ENCODE measurements at regions not wholly inside any gene's neighbourhood (a gene's known extent, or its start where the extent isn't known, plus 50 kb on each side); places are given as distances from the start of the nearest gene placed in this dataset.

DNA sequence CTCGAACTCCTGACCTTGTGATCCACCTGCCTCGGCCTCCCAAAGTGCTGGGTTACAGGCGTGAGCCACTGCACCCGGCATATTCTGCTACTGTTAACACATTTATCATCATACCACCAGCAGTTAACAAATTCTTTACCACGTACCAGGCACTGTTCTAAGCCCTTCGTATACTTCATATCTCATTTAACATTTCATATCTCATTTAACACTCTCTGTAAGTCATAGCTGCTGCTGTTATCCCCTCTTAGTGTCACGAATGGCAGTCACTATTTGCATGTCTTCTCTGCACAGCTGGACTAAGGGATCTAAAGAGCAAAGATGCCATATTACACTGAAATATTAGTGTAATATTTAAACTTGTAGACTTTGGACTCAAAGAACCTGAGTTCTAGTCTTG, 462.5 kb upstream of the DAB1 start:
- Histone ChIP-seq H4K20me1 (ENCODE audit: control insufficient read depth, extremely low read depth, insufficient read depth, low read length) (no peaks in the 10 kb centered on the region), H3K27ac (ENCODE audit: insufficient read depth, low read length) (no peak overlapping the region), H3K4me3 (replicated peaks in 1 of 4; ENCODE audit: control extremely low read depth in 1 of 4, insufficient read depth in 1 of 4, low read depth in 3 of 4, low read length in 4 of 4) (no peak overlapping the region), H3K9me3 (ENCODE audit: control insufficient read depth, insufficient read depth, low read depth, low read length) (no peaks in the 10 kb centered on the region), H3K27me3 (ENCODE audit: control insufficient read depth, insufficient read depth, low read length) (no peaks in the 10 kb centered on the region), H3K36me3 (ENCODE audit: control insufficient read depth, insufficient read depth, low read length) (no peaks in the 10 kb centered on the region), H3K9ac (ENCODE audit: insufficient read depth, low read length) (no peak overlapping the region), H3K79me2 (ENCODE audit: control insufficient read depth, insufficient read depth, low read length) (no peaks in the 10 kb centered on the region), H3K4me2 (ENCODE audit: extremely low read depth, insufficient read depth, low read length) (no peak overlapping the region), H3K4me1 (ENCODE audit: control insufficient read depth, extremely low read depth, insufficient read depth, low read length) (no peaks in the 10 kb centered on the region), H2AFZ (ENCODE audit: low read length) (no peak overlapping the region)
- DNase-seq (ENCODE audit: low read depth in 2 of 2), result no peak
- TF ChIP-seq EZH2 (IDR thresholded peaks at IDR 0.05; ENCODE audit: low read length, missing control alignments), result no peak
- TF ChIP-seq, protein P1, sequence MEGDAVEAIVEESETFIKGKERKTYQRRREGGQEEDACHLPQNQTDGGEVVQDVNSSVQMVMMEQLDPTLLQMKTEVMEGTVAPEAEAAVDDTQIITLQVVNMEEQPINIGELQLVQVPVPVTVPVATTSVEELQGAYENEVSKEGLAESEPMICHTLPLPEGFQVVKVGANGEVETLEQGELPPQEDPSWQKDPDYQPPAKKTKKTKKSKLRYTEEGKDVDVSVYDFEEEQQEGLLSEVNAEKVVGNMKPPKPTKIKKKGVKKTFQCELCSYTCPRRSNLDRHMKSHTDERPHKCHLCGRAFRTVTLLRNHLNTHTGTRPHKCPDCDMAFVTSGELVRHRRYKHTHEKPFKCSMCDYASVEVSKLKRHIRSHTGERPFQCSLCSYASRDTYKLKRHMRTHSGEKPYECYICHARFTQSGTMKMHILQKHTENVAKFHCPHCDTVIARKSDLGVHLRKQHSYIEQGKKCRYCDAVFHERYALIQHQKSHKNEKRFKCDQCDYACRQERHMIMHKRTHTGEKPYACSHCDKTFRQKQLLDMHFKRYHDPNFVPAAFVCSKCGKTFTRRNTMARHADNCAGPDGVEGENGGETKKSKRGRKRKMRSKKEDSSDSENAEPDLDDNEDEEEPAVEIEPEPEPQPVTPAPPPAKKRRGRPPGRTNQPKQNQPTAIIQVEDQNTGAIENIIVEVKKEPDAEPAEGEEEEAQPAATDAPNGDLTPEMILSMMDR (conservative IDR thresholded peaks at IDR 0.05 in 1 of 2, IDR thresholded peaks at IDR 0.05 in 1 of 2; ENCODE audit: low read depth in 1 of 2, low read length in 2 of 2), result no peak

DNA sequence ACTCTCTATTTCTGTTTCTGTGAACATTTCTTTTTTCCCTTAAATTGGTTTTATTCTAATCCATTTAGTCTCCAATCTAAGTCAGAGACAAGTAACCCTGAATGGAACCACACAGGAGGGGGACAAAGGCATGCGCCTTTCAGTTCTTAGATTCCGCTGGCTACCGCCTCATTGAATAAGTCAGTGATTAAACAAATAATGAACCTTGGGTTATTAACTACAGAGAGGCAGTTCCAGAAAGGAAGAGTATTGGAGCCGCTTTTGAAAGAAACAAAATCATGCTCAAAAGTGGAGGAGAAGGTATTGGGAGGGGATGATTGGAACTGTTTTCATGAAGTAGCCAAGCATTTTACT, 459.8 kb upstream of the DAB1 start:
- no peaks in the 10 kb centered on the region for H3K27me3 ChIP-seq (ENCODE audit: control insufficient read depth, insufficient read depth, low read length)

DNA sequence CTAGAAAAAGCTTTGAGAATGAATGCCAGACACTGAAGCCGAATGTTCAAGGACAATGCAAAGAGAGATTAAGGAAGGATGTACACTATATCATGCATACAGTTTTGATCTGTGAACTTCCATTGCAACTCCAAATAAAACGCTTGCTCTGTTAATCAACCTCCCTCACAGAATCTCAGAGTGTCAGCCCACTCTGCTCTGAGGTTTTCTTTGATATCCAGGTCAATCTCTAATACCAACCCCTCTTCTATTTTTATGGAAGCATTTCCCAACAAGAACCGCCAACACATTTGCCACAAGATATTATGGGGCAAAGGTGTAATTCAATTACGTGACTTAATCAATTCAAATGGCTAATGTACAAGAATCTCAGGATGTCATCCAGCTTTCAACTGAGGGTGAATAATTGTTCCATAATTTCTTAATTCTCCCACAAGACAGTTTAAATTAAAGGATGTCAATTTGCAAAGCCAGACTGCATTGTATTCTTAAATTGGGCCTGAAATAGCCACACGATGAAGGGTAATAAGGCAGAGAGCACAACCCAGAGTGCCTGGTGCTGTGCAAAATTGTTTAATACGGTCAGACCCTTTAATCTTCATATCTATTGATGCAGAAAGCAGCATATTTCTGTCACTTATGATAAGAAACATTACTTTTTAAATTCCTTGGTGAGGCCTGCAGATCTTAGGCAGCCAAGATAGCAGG, 459.2 kb upstream of the DAB1 start:
- Histone ChIP-seq H3K4me1 (ENCODE audit: control insufficient read depth, extremely low read depth, insufficient read depth, low read length) (no peaks in the 10 kb centered on the region), H4K20me1 (ENCODE audit: control insufficient read depth, extremely low read depth, insufficient read depth, low read length) (no peaks in the 10 kb centered on the region), H3K27me3 (ENCODE audit: control insufficient read depth, insufficient read depth, low read length) (no peaks in the 10 kb centered on the region), H3K9me3 (ENCODE audit: control insufficient read depth, insufficient read depth, low read depth, low read length) (no peaks in the 10 kb centered on the region), H2AFZ (ENCODE audit: low read length) (no peak overlapping the region), H3K79me2 (ENCODE audit: control insufficient read depth, insufficient read depth, low read length) (no peaks in the 10 kb centered on the region), H3K4me2 (ENCODE audit: extremely low read depth, insufficient read depth, low read length) (no peak overlapping the region), H3K4me3 (replicated peaks in 1 of 4; ENCODE audit: control extremely low read depth in 1 of 4, insufficient read depth in 1 of 4, low read depth in 3 of 4, low read length in 4 of 4) (no peak overlapping the region), H3K36me3 (ENCODE audit: control insufficient read depth, insufficient read depth, low read length) (no peaks in the 10 kb centered on the region), H3K9ac (ENCODE audit: insufficient read depth, low read length) (no peak overlapping the region), H3K27ac (ENCODE audit: insufficient read depth, low read length) (no peak overlapping the region)
- DNase-seq (ENCODE audit: low read depth in 2 of 2), result no peak
- TF ChIP-seq EZH2 (IDR thresholded peaks at IDR 0.05; ENCODE audit: low read length, missing control alignments), result no peak
- TF ChIP-seq, protein P1 (conservative IDR thresholded peaks at IDR 0.05 in 1 of 2, IDR thresholded peaks at IDR 0.05 in 1 of 2; ENCODE audit: low read depth in 1 of 2, low read length in 2 of 2), result no peak

More for the DNA sequence above, 459.8 kb upstream of the DAB1 start:
- no peaks in the 10 kb centered on the region for H4K20me1 ChIP-seq (ENCODE audit: control insufficient read depth, extremely low read depth, insufficient read depth, low read length)
- H3K4me2 ChIP-seq (ENCODE audit: extremely low read depth, insufficient read depth, low read length), result no peak overlapping the region
- H3K36me3 ChIP-seq (ENCODE audit: control insufficient read depth, insufficient read depth, low read length), result no peaks in the 10 kb centered on the region
- H3K9me3 ChIP-seq (ENCODE audit: control insufficient read depth, insufficient read depth, low read depth, low read length), result no peaks in the 10 kb centered on the region
- DNase-seq (ENCODE audit: low read depth in 2 of 2), result no peak
- H3K27ac ChIP-seq (ENCODE audit: insufficient read depth, low read length), result no peak overlapping the region
- H3K79me2 ChIP-seq (ENCODE audit: control insufficient read depth, insufficient read depth, low read length), result no peaks in the 10 kb centered on the region
- H3K4me3 ChIP-seq (replicated peaks in 1 of 4; ENCODE audit: control extremely low read depth in 1 of 4, insufficient read depth in 1 of 4, low read depth in 3 of 4, low read length in 4 of 4), result no peak overlapping the region
- TF ChIP-seq, protein P1 (conservative IDR thresholded peaks at IDR 0.05 in 1 of 2, IDR thresholded peaks at IDR 0.05 in 1 of 2; ENCODE audit: low read depth in 1 of 2, low read length in 2 of 2), result no peak
- no peak for TF ChIP-seq EZH2 (IDR thresholded peaks at IDR 0.05; ENCODE audit: low read length, missing control alignments)
- H3K4me1 ChIP-seq (ENCODE audit: control insufficient read depth, extremely low read depth, insufficient read depth, low read length), result no peaks in the 10 kb centered on the region
- no peak overlapping the region for H3K9ac ChIP-seq (ENCODE audit: insufficient read depth, low read length)
- H2AFZ ChIP-seq (ENCODE audit: low read length), result no peak overlapping the region
